Fibroblast of the conjunctiva (primary cell): ENCODE measurements at regions not wholly inside any gene's neighbourhood (a gene's known extent, or its start where the extent isn't known, plus 50 kb on each side); places are given as distances from the start of the nearest gene placed in this dataset.

Source experiments
- DNase-seq: peaks from one replicate; pipeline ENCODE4 v3.0.0-alpha.2; 2010; ENCODE audit warnings: low read depth

DNA sequence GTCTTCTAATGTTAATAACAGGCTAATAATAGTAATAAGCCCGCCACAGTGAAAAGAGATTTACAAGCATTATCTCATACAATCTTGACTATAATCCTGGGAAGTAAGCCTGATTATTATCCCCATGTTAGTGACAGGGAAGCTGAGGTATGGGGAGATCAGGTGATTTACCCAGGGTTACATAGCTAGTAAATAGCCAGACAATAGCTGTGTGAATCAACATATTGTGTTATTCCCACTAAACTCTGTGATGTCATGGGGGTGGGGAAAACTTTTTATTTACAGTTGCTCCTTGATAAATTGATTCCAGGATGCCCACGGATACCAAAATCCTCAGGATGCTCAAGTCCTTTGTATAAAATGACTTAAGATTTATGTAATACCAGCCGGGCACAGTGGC is 181.9 kb downstream of the LMO4 start:
- no peak for DNase-seq

DNA sequence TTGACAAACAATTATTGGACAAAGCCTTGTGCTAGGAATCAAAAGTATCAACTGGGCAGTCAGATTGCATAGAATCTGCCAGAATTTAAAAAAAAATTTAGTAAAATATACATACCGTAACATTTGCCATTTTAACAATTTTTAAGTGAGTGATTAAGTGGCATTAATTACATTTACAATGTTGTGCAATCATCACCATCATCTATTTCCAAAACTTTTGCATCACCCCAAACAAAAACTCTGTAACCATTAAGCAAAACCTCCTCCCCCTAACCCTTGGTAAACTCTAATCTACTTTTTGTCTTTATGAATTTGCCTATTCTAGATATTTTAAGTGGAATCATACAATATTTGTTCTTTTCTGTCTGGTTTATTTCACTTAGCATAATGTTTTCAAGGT is 182.8 kb downstream of the LMO4 start:
- no peak for DNase-seq

DNA sequence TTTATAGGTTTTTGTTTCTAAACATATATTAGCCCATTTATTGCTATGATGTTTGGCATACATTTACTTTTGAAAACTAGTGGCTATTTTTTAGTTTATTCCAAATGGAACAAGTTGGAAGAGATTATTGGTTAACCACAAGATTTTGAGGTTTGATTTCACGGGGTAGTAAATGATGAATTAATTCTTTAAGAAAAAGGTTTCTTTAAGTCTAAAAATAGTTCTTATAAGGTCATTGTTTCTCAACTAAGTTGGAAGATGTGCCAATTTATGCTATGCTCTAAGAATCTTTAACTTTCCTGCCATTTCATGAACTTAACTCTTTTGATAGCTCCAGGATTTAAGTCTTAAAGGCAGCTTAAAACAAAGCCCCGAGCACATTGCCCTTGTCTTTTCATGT is 183.8 kb downstream of the LMO4 start:
- DNase-seq = no peak

- DNase-seq = no peak
These were observed 184.6 kb downstream of the LMO4 start for GRCh38 chr1:87513255-87513654.

DNA sequence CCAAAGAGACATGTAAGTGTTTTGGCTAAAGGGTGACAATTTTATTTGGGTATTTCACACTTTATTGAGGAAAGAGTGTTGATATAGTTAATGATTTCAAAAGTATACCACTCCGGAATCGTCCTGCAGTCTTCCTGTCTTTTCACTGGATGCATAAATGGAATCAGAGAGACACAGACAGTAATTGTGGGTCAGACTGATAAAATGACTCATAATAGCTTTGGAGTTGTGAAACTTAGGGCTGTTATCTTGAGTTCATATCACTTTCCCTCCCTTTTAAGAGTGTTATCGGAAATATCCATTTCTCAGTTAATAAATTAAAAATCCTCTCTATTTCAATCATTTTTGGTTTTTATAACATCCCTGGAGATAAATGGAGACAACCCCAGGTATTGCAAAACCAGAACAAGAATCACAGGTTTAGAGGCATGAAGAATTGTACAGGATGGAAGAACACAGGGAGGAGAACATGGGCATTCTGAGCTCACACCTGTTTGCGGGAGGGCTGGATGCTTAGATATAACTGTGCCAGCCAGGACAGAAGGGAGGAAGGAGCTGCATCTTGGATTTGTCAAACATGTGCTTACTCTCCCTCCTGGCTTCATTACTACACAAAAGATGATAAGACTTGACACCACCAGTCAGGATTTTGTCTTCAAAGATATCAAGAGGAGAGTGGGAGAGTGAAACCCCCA is 185.4 kb downstream of the LMO4 start:
- no peak for DNase-seq

DNA sequence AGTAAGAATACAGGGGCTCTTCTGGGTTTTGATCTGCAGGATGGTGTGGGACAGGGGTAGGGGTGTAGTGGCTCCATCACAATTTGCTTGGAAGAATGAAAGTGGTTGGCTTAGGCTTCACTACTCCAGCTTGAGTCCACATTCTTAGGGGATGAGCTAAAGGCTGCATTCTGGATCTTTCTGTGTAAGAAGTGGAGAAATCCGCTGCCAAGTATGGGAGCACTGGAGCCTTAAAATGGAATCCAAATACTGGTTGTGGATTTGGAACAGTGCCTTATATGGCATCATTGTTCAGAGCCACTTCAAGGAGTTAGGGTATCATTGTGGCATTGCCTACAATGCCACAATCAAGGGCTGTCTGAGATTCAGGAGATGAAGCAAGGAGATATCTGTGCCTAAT is 187.1 kb downstream of the LMO4 start:
- no peak for DNase-seq

DNA sequence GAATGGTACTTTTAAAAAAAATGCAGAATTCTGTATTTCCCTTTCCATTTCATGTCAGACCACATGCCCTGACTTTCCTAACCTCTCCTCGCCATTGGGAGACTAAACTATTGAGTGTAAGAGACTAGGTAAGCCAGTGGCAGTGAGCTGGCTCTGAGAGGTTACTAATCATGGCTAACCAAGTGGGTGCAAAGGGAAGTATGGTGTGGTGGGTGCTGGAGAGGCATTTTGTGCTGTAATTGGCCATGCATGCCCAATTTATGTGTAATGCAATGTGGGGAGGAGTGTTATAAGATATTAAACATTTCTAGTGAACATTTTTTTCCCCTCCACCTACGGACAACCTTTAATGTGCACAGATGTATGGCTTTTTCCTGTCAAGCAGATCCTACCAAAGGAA is 190.1 kb downstream of the LMO4 start:
- DNase-seq = no peak

GRCh38 chr1:87521452-87521851 is 192.8 kb downstream of the LMO4 start:
- DNase-seq = no peak

- DNase-seq = no peak
These were observed 194.8 kb downstream of the LMO4 start for GRCh38 chr1:87523466-87523865.

DNA sequence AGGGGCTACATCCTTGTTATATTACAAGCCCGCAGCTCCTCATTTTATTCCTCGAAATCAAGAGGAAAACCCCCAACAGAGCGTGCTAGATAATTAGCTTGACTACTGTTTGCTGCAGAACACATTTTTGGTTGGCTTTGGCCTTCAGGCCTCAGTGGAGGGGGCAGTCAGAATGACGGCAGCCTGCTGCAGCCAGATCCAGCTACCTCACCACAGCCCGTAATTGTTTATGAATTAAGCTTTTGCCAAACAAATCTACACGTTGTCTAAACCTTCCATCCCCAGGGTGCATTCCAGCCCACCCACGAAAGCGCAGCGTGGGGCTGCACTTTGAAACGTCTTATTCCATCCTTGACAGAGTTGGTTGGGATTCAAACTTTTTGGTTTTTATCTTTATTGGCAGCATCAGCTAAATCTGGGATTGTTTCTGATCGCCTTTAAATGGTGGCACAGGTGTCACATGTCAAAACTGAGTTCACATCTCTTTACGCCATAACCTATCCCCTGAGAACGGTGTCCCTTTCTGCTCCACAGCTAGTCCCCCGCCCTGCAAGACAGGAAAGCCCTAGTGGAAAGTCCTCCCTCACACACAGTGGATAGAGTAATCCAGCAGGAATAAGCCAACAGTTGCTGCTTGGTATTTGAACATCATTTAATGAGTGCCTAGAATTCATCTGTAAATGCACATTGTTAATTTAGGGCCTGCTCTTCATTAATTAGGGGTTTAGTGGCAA is 195.5 kb downstream of the LMO4 start:
- no peak for DNase-seq

- no peak for DNase-seq
These were observed 200.3 kb downstream of the LMO4 start for GRCh38 chr1:87528754-87529517.

- DNase-seq = no peak
These were observed 201.5 kb downstream of the LMO4 start for GRCh38 chr1:87530042-87530807.

- DNase-seq = no peak
These were observed 206.9 kb downstream of the LMO4 start for GRCh38 chr1:87535551-87535950.

DNA sequence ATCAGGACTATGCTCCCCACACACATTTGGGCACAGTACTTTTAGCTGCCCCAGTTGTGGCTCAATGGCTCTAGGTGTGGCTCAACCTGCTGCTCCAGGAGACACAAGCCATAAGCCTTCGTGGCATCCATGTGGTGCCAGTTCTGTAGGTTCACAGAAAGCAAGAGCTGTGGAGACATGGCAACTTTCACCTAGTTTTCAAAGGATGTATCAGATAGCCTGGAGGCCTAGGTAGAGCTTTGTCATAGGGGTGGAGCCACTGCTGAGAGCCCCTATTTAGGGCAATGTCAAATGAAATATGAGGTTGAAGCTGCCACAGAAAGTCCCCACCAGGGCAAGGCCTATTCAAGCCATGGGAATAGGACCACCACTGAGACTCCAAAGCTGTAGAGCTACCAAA is 210.5 kb downstream of the LMO4 start:
- DNase-seq = no peak

- DNase-seq = no peak
These were observed 214.0 kb downstream of the LMO4 start for GRCh38 chr1:87542697-87543096.

- DNase-seq = no peak
These were observed 221.1 kb downstream of the LMO4 start for GRCh38 chr1:87549738-87550137.

DNA sequence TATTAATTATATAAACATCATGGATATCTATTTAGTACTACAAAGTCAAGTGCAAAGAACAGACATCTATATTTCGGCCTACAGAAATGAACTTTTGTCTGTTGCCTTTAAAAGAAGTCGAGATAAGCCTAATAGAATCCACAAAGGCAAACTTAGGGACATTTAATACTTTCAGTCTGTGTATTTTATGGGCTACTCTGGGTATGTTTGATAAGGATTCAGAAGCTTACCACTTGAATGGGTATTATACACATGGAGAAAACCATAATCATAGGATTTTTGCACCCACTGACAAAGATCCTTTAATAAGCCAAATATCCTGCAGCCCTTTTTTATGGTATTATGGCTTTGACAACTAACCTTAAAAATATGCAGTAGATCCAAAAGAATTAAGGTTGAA is 224.8 kb downstream of the LMO4 start:
- no peak for DNase-seq

DNA sequence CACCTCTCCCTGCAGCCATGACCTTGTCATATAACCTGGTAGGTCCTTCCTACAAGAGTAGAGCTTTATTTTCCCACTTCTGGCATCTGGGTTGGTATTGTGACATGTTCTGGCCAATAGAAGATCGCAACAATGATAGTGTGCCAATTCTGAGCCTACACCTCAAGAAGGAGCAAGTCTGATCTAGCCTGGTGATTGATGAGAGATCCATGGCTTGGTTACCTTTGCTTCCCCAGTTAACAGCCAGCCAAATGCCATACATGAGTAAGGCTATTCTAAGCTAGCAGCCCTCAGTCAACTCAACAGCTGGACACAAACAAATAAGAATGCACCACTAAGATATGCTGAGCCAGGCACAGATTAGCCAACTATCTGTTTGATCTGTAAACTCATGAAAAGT is 226.7 kb downstream of the LMO4 start:
- no peak for DNase-seq

DNA sequence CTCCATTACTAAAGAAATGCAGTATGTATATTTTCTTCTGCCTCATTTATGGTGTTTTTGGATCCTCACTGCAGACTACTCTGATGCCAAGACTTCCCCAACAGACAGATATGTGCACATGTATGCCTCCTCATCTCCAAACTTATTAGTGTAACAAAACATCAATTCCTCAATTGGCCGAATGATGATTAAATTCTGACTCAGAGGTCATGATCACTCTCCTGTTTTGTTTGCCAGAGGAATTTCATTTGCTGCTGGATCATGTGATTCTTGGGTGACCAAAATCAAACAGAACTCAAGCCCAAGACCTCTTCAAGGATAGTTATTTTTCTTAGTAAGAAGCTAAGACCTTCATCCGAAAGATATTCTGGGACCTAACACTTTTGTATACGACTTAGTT is 227.6 kb downstream of the LMO4 start:
- DNase-seq = no peak

DNA sequence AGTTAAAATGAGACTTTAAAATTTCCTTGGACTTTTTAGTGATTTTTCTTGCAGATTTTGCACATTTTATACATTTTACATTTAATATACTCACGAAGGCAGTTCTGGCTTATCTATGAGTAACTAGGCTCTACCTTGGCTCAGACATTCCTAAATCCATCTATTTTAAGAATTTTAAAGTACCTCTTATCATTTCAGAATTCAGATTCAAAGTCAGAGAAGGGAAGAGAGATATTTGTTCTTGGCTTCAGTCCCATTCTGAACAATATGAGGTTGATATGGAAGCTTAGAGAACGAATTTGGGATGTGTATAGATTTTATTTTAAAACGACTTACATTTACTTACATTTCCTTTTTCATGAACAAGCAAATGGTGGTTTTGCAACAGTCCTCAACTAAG is 230.2 kb downstream of the LMO4 start:
- DNase-seq = no peak

GRCh38 chr1:87560137-87560536 is 231.5 kb downstream of the LMO4 start:
- DNase-seq = no peak

DNA sequence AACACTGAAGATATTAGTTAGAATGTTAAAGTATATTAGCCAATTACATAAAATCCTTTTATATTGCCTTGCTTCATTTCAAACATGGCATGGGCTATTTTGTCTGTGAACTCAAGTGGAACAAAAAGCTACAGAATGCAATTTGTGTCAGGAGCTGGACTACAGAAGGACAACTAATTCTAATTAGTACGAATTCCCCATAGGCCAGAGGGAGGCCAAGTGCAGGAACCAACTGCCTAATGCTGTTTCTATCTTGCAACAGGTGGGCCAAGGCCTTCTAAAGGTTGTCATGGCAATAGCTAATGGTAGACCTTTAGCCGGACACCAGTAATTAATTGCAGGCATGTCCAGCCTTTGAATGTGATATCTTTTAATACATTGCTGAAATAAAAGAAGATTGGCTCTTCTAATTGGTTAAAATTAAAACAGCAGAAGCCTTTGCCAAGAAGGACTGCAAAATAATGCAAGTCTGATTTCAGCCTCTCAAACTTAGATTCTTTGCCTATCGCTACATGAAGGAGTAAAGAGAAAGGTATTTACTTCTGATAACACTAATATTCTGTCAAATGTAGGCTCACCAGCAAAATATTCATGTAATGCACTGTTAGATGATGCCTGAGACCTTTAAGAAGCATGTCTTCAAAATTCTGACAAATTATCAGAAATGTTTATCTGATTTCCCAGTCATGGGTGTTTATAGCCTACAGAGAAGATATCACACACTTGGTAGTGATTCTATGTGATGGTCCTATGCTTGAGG is 232.1 kb downstream of the LMO4 start:
- DNase-seq = no peak
